ENCODE measurements at regions not wholly inside any gene's neighbourhood (a gene's known extent, or its start where the extent isn't known, plus 50 kb on each side); places are given as distances from the start of the nearest gene placed in this dataset.

DNA sequence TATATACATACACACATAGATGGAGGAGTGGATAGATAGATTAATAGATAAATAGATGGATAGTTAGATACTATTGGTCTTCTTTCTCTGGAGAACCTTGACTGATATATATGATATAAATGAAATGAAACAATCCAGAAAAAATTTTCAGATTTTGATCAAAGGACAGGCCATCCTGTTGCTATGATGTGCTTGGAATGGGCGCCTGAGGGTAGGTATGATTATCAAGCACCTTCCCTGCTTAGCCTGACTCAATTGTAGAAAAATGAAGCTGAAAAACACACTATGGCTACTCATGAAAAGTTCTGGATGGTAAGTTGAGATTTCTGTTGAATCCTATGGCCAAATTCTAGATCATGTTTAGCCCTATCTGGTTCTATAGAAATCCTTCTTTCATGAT is 266.5 kb upstream of the KLF4 start:
- no peak overlapping the region for H3K27ac ChIP-seq
- DNase-seq (ENCODE audit: low spot score): no peak
- no peak for TF ChIP-seq CTCF (conservative IDR thresholded peaks at IDR 0.05; ENCODE audit: low read depth)
- CTCF ChIA-PET: interaction anchor here (1.0 kb wide), 1 partner anchor 654 kb away, joined by 3 read pairs; no protein-coding TSS in a partner anchor
- POLR2A ChIA-PET (ENCODE audit: low non-redundant PET): no interaction called here

GRCh38 chr9:107755246-107755645 is 265.7 kb upstream of the KLF4 start:
- ChIA-PET POLR2A (ENCODE audit: low non-redundant PET) (no interaction called here), CTCF (interaction anchor here (0.7 kb wide), 1 partner anchor 848 kb away, joined by 3 read pairs; no protein-coding TSS in a partner anchor)
- peak; percentile 80 for DNase-seq (ENCODE audit: low spot score)
- H3K27ac ChIP-seq: peak overlapping the region; percentile 89
- no peak for TF ChIP-seq CTCF (conservative IDR thresholded peaks at IDR 0.05; ENCODE audit: low read depth)

- TF ChIP-seq CTCF (conservative IDR thresholded peaks at IDR 0.05; ENCODE audit: low read depth): no peak
- CTCF ChIA-PET: interaction anchor here (0.6 to 1.3 kb wide), 4 partner anchors 96 to 716 kb away, joined by 3 to 4 read pairs (median 3); no protein-coding TSS in a partner anchor
- no peak for DNase-seq (ENCODE audit: low spot score)
- H3K27ac ChIP-seq: peak overlapping the region; percentile 91
- POLR2A ChIA-PET (ENCODE audit: low non-redundant PET): interaction anchor here (0.9 to 1.6 kb wide), 2 partner anchors 262 to 264 kb away, joined by 3 read pairs; no protein-coding TSS in a partner anchor
These were observed 262.1 kb upstream of the KLF4 start for GRCh38 chr9:107751567-107752210.

GRCh38 chr9:107750741-107751566 is 261.4 kb upstream of the KLF4 start:
- CTCF ChIA-PET: interaction anchor here (1.1 to 1.3 kb wide), 2 partner anchors 97 to 264 kb away, joined by 3 to 4 read pairs; no protein-coding TSS in a partner anchor
- peak overlapping the region; percentile 91 for H3K27ac ChIP-seq
- POLR2A ChIA-PET (ENCODE audit: low non-redundant PET): interaction anchor here (0.9 to 1.6 kb wide), 2 partner anchors 261 to 264 kb away, joined by 3 read pairs; no protein-coding TSS in a partner anchor
- no peak for TF ChIP-seq CTCF (conservative IDR thresholded peaks at IDR 0.05; ENCODE audit: low read depth)
- DNase-seq (ENCODE audit: low spot score): peak; percentile 97

DNA sequence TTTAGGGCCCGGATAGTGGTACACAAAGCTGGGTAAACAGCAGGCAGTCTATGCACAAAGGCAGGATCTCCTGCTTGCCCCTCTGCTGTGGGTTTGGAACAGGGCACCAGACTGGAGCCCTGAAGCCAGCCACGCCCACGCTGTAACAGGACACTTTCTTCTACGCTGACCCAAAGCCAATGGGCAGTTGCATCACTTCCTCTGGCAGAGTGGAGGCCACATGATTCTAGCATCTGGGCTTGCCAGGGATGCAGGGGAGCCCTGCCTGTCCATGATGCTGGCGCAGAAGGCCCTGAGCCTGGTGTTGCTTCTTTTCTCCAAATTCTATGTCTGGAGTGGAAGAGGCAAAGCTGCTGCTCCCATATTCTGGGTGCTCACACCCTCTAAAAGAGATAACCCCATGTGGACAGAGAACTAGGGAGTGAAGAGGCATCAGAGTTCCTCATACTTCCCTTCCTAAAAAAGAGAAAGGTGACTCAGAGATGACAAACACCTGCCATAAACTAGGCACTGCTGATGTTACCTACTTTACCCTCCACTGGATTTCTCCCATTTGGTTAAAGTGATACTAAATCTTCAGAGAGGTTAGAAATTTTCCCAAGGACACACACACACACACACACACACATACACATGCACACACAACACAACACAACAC is 260.3 kb upstream of the KLF4 start:
- peak overlapping the region; percentile 91 for H3K27ac ChIP-seq
- no peak for TF ChIP-seq CTCF (conservative IDR thresholded peaks at IDR 0.05; ENCODE audit: low read depth)
- CTCF ChIA-PET: interaction anchor here (0.6 kb wide), 3 partner anchors 47 to 475 kb away, joined by 3 to 4 read pairs (median 4); no protein-coding TSS in a partner anchor
- POLR2A ChIA-PET (ENCODE audit: low non-redundant PET): no interaction called here
- peak; percentile 91 for DNase-seq (ENCODE audit: low spot score)

DNA sequence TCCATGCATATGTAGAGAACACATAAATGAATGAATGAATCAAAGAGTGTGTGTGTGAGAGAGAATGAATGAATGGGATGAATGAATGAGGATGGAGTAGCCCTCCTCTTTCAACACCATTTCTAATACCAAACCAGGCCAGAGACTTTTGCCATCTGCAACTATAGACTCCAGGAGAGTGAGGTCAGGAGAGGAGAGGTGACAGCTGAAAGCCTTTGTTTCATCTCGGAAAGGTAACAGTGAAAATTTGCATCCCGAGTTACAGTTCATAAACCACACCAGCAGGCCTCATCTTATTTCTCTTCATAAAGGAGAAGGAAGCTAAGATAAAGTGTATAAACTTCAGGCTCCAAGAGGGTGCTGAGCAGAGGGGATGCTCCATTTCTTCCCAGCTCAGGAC is 255.3 kb upstream of the KLF4 start:
- CTCF ChIA-PET: no interaction called here
- TF ChIP-seq CTCF (conservative IDR thresholded peaks at IDR 0.05; ENCODE audit: low read depth): no peak
- no peak overlapping the region for H3K27ac ChIP-seq
- no peak for DNase-seq (ENCODE audit: low spot score)
- POLR2A ChIA-PET (ENCODE audit: low non-redundant PET): no interaction called here
